Loucy (cell line): ENCODE measurements at regions not wholly inside any gene's neighbourhood (a gene's known extent, or its start where the extent isn't known, plus 50 kb on each side); places are given as distances from the start of the nearest gene placed in this dataset.

Experiments used
- CTCF ChIP-seq: fragments of 200-600 bp; sonication (generic); conservative IDR thresholded peaks from 2 replicates; pipeline ENCODE4 v1.5.1; 2014; ENCODE audit warnings: mild to moderate bottlenecking, antibody characterized with exemption, low read length
- EZH2phosphoT487 ChIP-seq: fragments of 200-600 bp; IDR thresholded peaks from 2 replicates; pipeline ENCODE4 v1.6.1; 2018; ENCODE audit warnings: antibody characterized with exemption, mild to moderate bottlenecking, moderate library complexity, borderline replicate concordance

- TF ChIP-seq CTCF (no peak), EZH2phosphoT487 (no peak)
Observed at GRCh38 chr5:98721231-98721928, 52.1 kb upstream of the RGMB start.
